WTC11 (cell line): ENCODE measurements at regions not wholly inside any gene's neighbourhood (a gene's known extent, or its start where the extent isn't known, plus 50 kb on each side); places are given as distances from the start of the nearest gene placed in this dataset.
"Not testable (repeated sequence)": the region's sequence is repeated elsewhere in the genome, so short reads cannot be mapped to it uniquely, and the experiment has no call there.

Experiments used
- ATAC-seq: fragments of 200-7000 bp; cut with Tn5 transposase; 2 replicates; pipeline ENCODE4 v1.10.0; 2021; ENCODE audit warnings: mild to moderate bottlenecking, moderate library complexity
- CTCF ChIA-PET: fragments of 300-600 bp; sonication (Branson Sonifier 250); formaldehyde crosslinking; loops from one replicate; lab custom pipeline; 2021; ENCODE audit warnings: antibody characterized with exemption; lab: Charles Lee
- POLR2A ChIA-PET: fragments of 350-600 bp; sonication (Branson Sonifier 250); formaldehyde crosslinking; loops from one replicate; lab custom pipeline; 2021; ENCODE audit warnings: antibody characterized with exemption; lab: Charles Lee
- DNase-seq: peaks from one replicate; pipeline ENCODE4 v3.0.0; 2021; ENCODE audit warnings: low spot score
- H3K27ac Mint-ChIP-seq: 2 replicates; pipeline ENCODE4 v1.8.0; 2021; ENCODE audit warnings: mixed read lengths
- H3K27me3 Mint-ChIP-seq: 2 replicates; pipeline ENCODE4 v1.8.0; 2021; ENCODE audit warnings: low read depth, mild to moderate bottlenecking, moderate library complexity, mixed read lengths
- H3K36me3 Mint-ChIP-seq: 2 replicates; pipeline ENCODE4 v1.8.0; 2021; ENCODE audit warnings: mixed read lengths
- H3K4me1 Mint-ChIP-seq: 2 replicates; pipeline ENCODE4 v1.8.0; 2022; ENCODE audit warnings: mixed read lengths
- H3K4me3 Mint-ChIP-seq: 2 replicates; pipeline ENCODE4 v1.8.0; 2021; ENCODE audit warnings: mild to moderate bottlenecking, moderate library complexity, mixed read lengths
- H3K9me3 Mint-ChIP-seq: 2 replicates; pipeline ENCODE4 v1.8.0; 2021; ENCODE audit warnings: mixed read lengths
- AR ChIP-seq: fragments of 250-450 bp; sonication (Bioruptor Pico); IDR thresholded peaks from 2 replicates; pipeline ENCODE4 v1.9.0; 2021; ENCODE audit warnings: mild to moderate bottlenecking
- ATF1 ChIP-seq: sonication (generic); formaldehyde crosslinking; IDR thresholded peaks from 2 replicates; pipeline ENCODE4 v1.8.1; 2023; ENCODE audit warnings: mild to moderate bottlenecking, moderate library complexity, missing genetic modification reagents
- ATF2 ChIP-seq: sonication (generic); formaldehyde crosslinking; IDR thresholded peaks from 2 replicates; pipeline ENCODE4 v1.8.1; 2022; ENCODE audit warnings: low read depth, missing genetic modification reagents, borderline replicate concordance
- ATF6 ChIP-seq: sonication (generic); formaldehyde crosslinking; IDR thresholded peaks from 2 replicates; pipeline ENCODE4 v1.8.1; 2023; ENCODE audit warnings: mild to moderate bottlenecking, missing genetic modification reagents
- FOXJ3 ChIP-seq: sonication (generic); formaldehyde crosslinking; IDR thresholded peaks from 2 replicates; pipeline ENCODE4 v1.9.0; 2021; ENCODE audit warnings: missing genetic modification reagents, mild to moderate bottlenecking, borderline replicate concordance
- FOXK1 ChIP-seq: sonication (generic); formaldehyde crosslinking; IDR thresholded peaks from 2 replicates; pipeline ENCODE4 v1.8.0; 2022; ENCODE audit warnings: mild to moderate bottlenecking, moderate library complexity, missing genetic modification reagents
- GRHL2 ChIP-seq: fragments of 250-450 bp; sonication (Bioruptor Pico); IDR thresholded peaks from 2 replicates; pipeline ENCODE4 v1.8.0; 2022; ENCODE audit warnings: mild to moderate bottlenecking, moderate library complexity; ENCODE audit not compliant: insufficient replicate concordance, severe bottlenecking
- HMGA2 ChIP-seq: fragments of 250-450 bp; sonication (Bioruptor Pico); IDR thresholded peaks from 2 replicates; pipeline ENCODE4 v1.4.0; 2021; ENCODE audit warnings: mild to moderate bottlenecking, moderate library complexity
- MLX ChIP-seq: sonication (generic); formaldehyde crosslinking; IDR thresholded peaks from 2 replicates; pipeline ENCODE4 v1.8.1; 2023; ENCODE audit warnings: mild to moderate bottlenecking, missing genetic modification reagents, moderate library complexity
- NR2C2 ChIP-seq: sonication (generic); formaldehyde crosslinking; IDR thresholded peaks from 2 replicates; pipeline ENCODE4 v1.8.0; 2022; ENCODE audit warnings: mild to moderate bottlenecking, missing genetic modification reagents
- NR3C1 ChIP-seq: sonication (generic); formaldehyde crosslinking; conservative IDR thresholded peaks from 2 replicates; pipeline ENCODE4 v1.8.1; 2023; ENCODE audit warnings: low read depth, mild to moderate bottlenecking, missing genetic modification reagents
- OVOL2 ChIP-seq: fragments of 250-450 bp; sonication (Bioruptor Pico); IDR thresholded peaks from 2 replicates; pipeline ENCODE4 v1.9.0; 2021; ENCODE audit warnings: mild to moderate bottlenecking, borderline replicate concordance
- RELA ChIP-seq: sonication (generic); formaldehyde crosslinking; IDR thresholded peaks from 2 replicates; pipeline ENCODE4 v1.8.1; 2022; ENCODE audit warnings: missing genetic modification reagents, mild to moderate bottlenecking, borderline replicate concordance
- SMAD4 ChIP-seq: sonication (generic); formaldehyde crosslinking; IDR thresholded peaks from 2 replicates; pipeline ENCODE4 v1.8.0; 2022; ENCODE audit warnings: mild to moderate bottlenecking, missing genetic modification reagents
- USF2 ChIP-seq: sonication (generic); formaldehyde crosslinking; IDR thresholded peaks from 2 replicates; pipeline ENCODE4 v1.8.1; 2023; ENCODE audit warnings: mild to moderate bottlenecking, missing genetic modification reagents, moderate library complexity
- ZBTB21 ChIP-seq: sonication (generic); formaldehyde crosslinking; IDR thresholded peaks from 2 replicates; pipeline ENCODE4 v1.8.1; 2023; ENCODE audit warnings: mild to moderate bottlenecking, missing genetic modification reagents, borderline replicate concordance
- ZNF121 ChIP-seq: sonication (generic); formaldehyde crosslinking; IDR thresholded peaks from 2 replicates; pipeline ENCODE4 v1.8.0; 2023; ENCODE audit warnings: missing genetic modification reagents
- ZNF263 ChIP-seq: sonication (generic); formaldehyde crosslinking; IDR thresholded peaks from 2 replicates; pipeline ENCODE4 v1.8.1; 2022; ENCODE audit warnings: low read depth, mild to moderate bottlenecking, moderate library complexity, missing genetic modification reagents
- ZNF281 ChIP-seq: sonication (generic); formaldehyde crosslinking; IDR thresholded peaks from 2 replicates; pipeline ENCODE4 v1.8.0; 2023; ENCODE audit warnings: mild to moderate bottlenecking, missing genetic modification reagents
- ZNF396 ChIP-seq: fragments of 250-450 bp; sonication (Bioruptor Pico); IDR thresholded peaks from 2 replicates; pipeline ENCODE4 v1.8.0; 2021; ENCODE audit warnings: mild to moderate bottlenecking, moderate library complexity, borderline replicate concordance
- ZNF512 ChIP-seq: sonication (generic); formaldehyde crosslinking; IDR thresholded peaks from 2 replicates; pipeline ENCODE4 v1.8.1; 2022; ENCODE audit warnings: missing genetic modification reagents, borderline replicate concordance
- ZNF671 ChIP-seq: fragments of 250-450 bp; sonication (Bioruptor Pico); IDR thresholded peaks from 2 replicates; pipeline ENCODE4 v1.8.0; 2021; ENCODE audit warnings: mild to moderate bottlenecking

- ChIA-PET CTCF (no interaction called here), POLR2A (no interaction called here)
- ATAC-seq = no peak
- no peaks in the 10 kb centered on the region for H3K4me1 Mint-ChIP-seq
- H3K27ac Mint-ChIP-seq = no peak overlapping the region
- H3K4me3 Mint-ChIP-seq = no peak overlapping the region
- TF ChIP-seq ZNF121 (CRISPR knock-in tag) (no peak), RELA (CRISPR knock-in tag) (no peak), ZNF396 (no peak), USF2 (CRISPR knock-in tag) (no peak), NR2C2 (no peak), FOXJ3 (CRISPR knock-in tag) (no peak), ZNF671 (CRISPR knock-in tag) (no peak), MLX (no peak), SMAD4 (CRISPR knock-in tag) (no peak), OVOL2 (CRISPR knock-in tag) (no peak), AR (CRISPR knock-in tag) (no peak)
- no peaks in the 10 kb centered on the region; the same call in 1 of the 2 replicates for H3K27me3 Mint-ChIP-seq
- no peak for DNase-seq
- no peaks in the 10 kb centered on the region; the same call in 1 of the 2 replicates for H3K36me3 Mint-ChIP-seq
- H3K9me3 Mint-ChIP-seq = peaks cover 16% of the 10 kb centered on the region; the same call in 1 of the 2 replicates
Measured at GRCh38 chr3:8070011-8070410, 431.6 kb upstream of the LMCD1 start.

- H3K27me3 Mint-ChIP-seq, CTCF ChIA-PET: not testable (repeated sequence)
Measured at GRCh38 chr3:8074740-8075139, 426.9 kb upstream of the LMCD1 start.

GRCh38 chr3:8077126-8077525 is 424.5 kb upstream of the LMCD1 start:
- ChIA-PET CTCF (no interaction called here), POLR2A (no interaction called here)
- no peaks in the 10 kb centered on the region for H3K9me3 Mint-ChIP-seq
- H3K27ac Mint-ChIP-seq = no peak overlapping the region
- no peaks in the 10 kb centered on the region for H3K4me1 Mint-ChIP-seq
- no peaks in the 10 kb centered on the region for H3K36me3 Mint-ChIP-seq
- H3K27me3 Mint-ChIP-seq = no peaks in the 10 kb centered on the region
- no peak for DNase-seq
- H3K4me3 Mint-ChIP-seq = no peak overlapping the region
- ATAC-seq = no peak
- TF ChIP-seq NR3C1 (CRISPR knock-in tag) = no peak
- no peak for TF ChIP-seq ATF6 (CRISPR knock-in tag)
- TF ChIP-seq ATF1 (CRISPR knock-in tag) = no peak
- TF ChIP-seq ZNF512 = no peak
- no peak for TF ChIP-seq FOXK1
- TF ChIP-seq ATF2 (CRISPR knock-in tag) = no peak
- TF ChIP-seq ZNF263 (CRISPR knock-in tag) = no peak
- no peak for TF ChIP-seq ZNF281 (CRISPR knock-in tag)
- no peak for TF ChIP-seq GRHL2 (CRISPR knock-in tag)
- TF ChIP-seq ZBTB21 (CRISPR knock-in tag) = no peak

More at GRCh38 chr3:8074740-8075139, 426.9 kb upstream of the LMCD1 start:
- H3K4me1 Mint-ChIP-seq, H3K4me3 Mint-ChIP-seq, POLR2A ChIA-PET, H3K27ac Mint-ChIP-seq, H3K36me3 Mint-ChIP-seq, H3K9me3 Mint-ChIP-seq, ATAC-seq, DNase-seq: not testable (repeated sequence)
- peak; percentile 97; the same call in 1 of the 2 replicates for TF ChIP-seq HMGA2 (CRISPR knock-in tag)
